MM.1S (cell line): ENCODE measurements at regions not wholly inside any gene's neighbourhood (a gene's known extent, or its start where the extent isn't known, plus 50 kb on each side); places are given as distances from the start of the nearest gene placed in this dataset.

Experiments
- EZH2 ChIP-seq: fragments of 300-600 bp; sonication (generic); optimal IDR thresholded peaks from 2 replicates; pipeline ENCODE3; 2017; ENCODE audit warnings: low read depth, mild to moderate bottlenecking, antibody characterized with exemption, low read length, mixed read lengths
- TF ChIP-seq, protein P1 (sequence below): fragments of 300-600 bp; sonication (generic); IDR thresholded peaks from 2 replicates; pipeline ENCODE4 v1.5.1; 2016; ENCODE audit warnings: antibody characterized with exemption, low read length, mixed read lengths

GRCh38 chr12:23204933-23205778, 580.2 kb downstream of the ETNK1 start:
- no peak for TF ChIP-seq EZH2
- TF ChIP-seq, protein P1, sequence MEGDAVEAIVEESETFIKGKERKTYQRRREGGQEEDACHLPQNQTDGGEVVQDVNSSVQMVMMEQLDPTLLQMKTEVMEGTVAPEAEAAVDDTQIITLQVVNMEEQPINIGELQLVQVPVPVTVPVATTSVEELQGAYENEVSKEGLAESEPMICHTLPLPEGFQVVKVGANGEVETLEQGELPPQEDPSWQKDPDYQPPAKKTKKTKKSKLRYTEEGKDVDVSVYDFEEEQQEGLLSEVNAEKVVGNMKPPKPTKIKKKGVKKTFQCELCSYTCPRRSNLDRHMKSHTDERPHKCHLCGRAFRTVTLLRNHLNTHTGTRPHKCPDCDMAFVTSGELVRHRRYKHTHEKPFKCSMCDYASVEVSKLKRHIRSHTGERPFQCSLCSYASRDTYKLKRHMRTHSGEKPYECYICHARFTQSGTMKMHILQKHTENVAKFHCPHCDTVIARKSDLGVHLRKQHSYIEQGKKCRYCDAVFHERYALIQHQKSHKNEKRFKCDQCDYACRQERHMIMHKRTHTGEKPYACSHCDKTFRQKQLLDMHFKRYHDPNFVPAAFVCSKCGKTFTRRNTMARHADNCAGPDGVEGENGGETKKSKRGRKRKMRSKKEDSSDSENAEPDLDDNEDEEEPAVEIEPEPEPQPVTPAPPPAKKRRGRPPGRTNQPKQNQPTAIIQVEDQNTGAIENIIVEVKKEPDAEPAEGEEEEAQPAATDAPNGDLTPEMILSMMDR: peak; percentile 93
